H9 (cell line): ENCODE measurements at regions not wholly inside any gene's neighbourhood (a gene's known extent, or its start where the extent isn't known, plus 50 kb on each side); places are given as distances from the start of the nearest gene placed in this dataset.

Experiments
- DNase-seq: peaks from one replicate; pipeline ENCODE4 v3.0.0-alpha.2; 2017
- H2AFZ ChIP-seq: one replicate; pipeline ENCODE4 v1.6.1; 2013; ENCODE audit warnings: mild to moderate bottlenecking, low read length, control low read depth, moderate library complexity
- H2AK5ac ChIP-seq: 2 replicates; pipeline ENCODE4 v1.6.1; 2013; ENCODE audit warnings: low read length, control low read depth, mixed read lengths; ENCODE audit not compliant: insufficient read length
- H2BK120ac ChIP-seq: one replicate; pipeline ENCODE4 v1.6.1; 2013; ENCODE audit warnings: low read depth, mild to moderate bottlenecking, low read length, control low read depth, inconsistent platforms; ENCODE audit not compliant: poor library complexity, severe bottlenecking
- H2BK12ac ChIP-seq: 2 replicates; pipeline ENCODE4 v1.6.1; 2013; ENCODE audit warnings: low read length, control low read depth, mixed read lengths, low read depth; ENCODE audit not compliant: insufficient read length
- H2BK15ac ChIP-seq: 2 replicates; pipeline ENCODE4 v1.6.1; 2013; ENCODE audit warnings: low read depth, low read length, control low read depth
- H2BK20ac ChIP-seq: one replicate; pipeline ENCODE4 v1.6.1; 2013; ENCODE audit warnings: low read depth, mild to moderate bottlenecking, low read length, control low read depth, inconsistent platforms; ENCODE audit not compliant: poor library complexity, severe bottlenecking
- H2BK5ac ChIP-seq: 2 replicates; pipeline ENCODE4 v1.6.1; 2013; ENCODE audit warnings: low read length, control low read depth, mixed read lengths; ENCODE audit not compliant: insufficient read length
- H3K14ac ChIP-seq: 2 replicates; pipeline ENCODE4 v1.6.1; 2013; ENCODE audit warnings: low read length, control low read depth; ENCODE audit not compliant: insufficient read depth
- H3K18ac ChIP-seq: 2 replicates; pipeline ENCODE4 v1.6.1; 2013; ENCODE audit warnings: low read depth, mild to moderate bottlenecking, mixed read lengths, low read length, control low read depth; ENCODE audit not compliant: insufficient read length
- H3K23ac ChIP-seq: 2 replicates; pipeline ENCODE4 v1.6.1; 2013; ENCODE audit warnings: low read length, control low read depth, mixed read lengths, low read depth; ENCODE audit not compliant: insufficient read length
- H3K23me2 ChIP-seq: 2 replicates; pipeline ENCODE4 v1.6.1; 2013; ENCODE audit warnings: low read depth, mild to moderate bottlenecking, mixed read lengths, low read length, control low read depth; ENCODE audit not compliant: insufficient read length, poor library complexity, severe bottlenecking
- H3K27ac ChIP-seq: 2 replicates; pipeline ENCODE4 v1.5.1; 2013; ENCODE audit warnings: low read length, control low read depth, mixed read lengths, low read depth; ENCODE audit not compliant: insufficient read length
- H3K27me3 ChIP-seq: 2 replicates; pipeline ENCODE4 v1.6.1; 2013; ENCODE audit warnings: low read length, control low read depth, inconsistent platforms; ENCODE audit not compliant: insufficient read depth
- H3K4ac ChIP-seq: 2 replicates; pipeline ENCODE4 v1.6.1; 2013; ENCODE audit warnings: low read depth, mild to moderate bottlenecking, control low read depth, inconsistent platforms, low read length, moderate library complexity
- H3K4me1 ChIP-seq: 2 replicates; pipeline ENCODE4 v1.6.1; 2013; ENCODE audit warnings: low read length, control low read depth, inconsistent platforms; ENCODE audit not compliant: insufficient read depth
- H3K4me2 ChIP-seq: 2 replicates; pipeline ENCODE4 v1.6.1; 2013; ENCODE audit warnings: low read length, control low read depth, mixed read lengths; ENCODE audit not compliant: insufficient read length, insufficient read depth
- H3K56ac ChIP-seq: 2 replicates; pipeline ENCODE4 v1.6.1; 2013; ENCODE audit warnings: low read depth, mild to moderate bottlenecking, mixed read lengths, low read length, control low read depth; ENCODE audit not compliant: insufficient read length
- H3K79me1 ChIP-seq: 2 replicates; pipeline ENCODE4 v1.6.1; 2013; ENCODE audit warnings: low read depth, mild to moderate bottlenecking, moderate library complexity, low read length, control low read depth, inconsistent platforms; ENCODE audit not compliant: insufficient read depth, poor library complexity, severe bottlenecking
- H3K79me2 ChIP-seq: 2 replicates; pipeline ENCODE4 v1.6.1; 2013; ENCODE audit warnings: low read length, control low read depth, inconsistent platforms; ENCODE audit not compliant: insufficient read depth
- H3K9ac ChIP-seq: 2 replicates; pipeline ENCODE4 v1.6.1; 2013; ENCODE audit warnings: low read length, control low read depth, mixed read lengths; ENCODE audit not compliant: insufficient read length; ENCODE audit errors: extremely low read depth
- H3K9me3 ChIP-seq: one replicate; pipeline ENCODE4 v1.6.1; 2013; ENCODE audit warnings: low read depth, low read length, inconsistent platforms; ENCODE audit not compliant: control insufficient read depth
- H3T11ph ChIP-seq: one replicate; pipeline ENCODE4 v1.6.1; 2013; ENCODE audit warnings: mild to moderate bottlenecking, low read length, control low read depth, inconsistent platforms
- H4K20me1 ChIP-seq: one replicate; pipeline ENCODE4 v1.6.1; 2013; ENCODE audit not compliant: control insufficient read depth, insufficient read length, insufficient read depth
- H4K5ac ChIP-seq: 2 replicates; pipeline ENCODE4 v1.6.1; 2013; ENCODE audit warnings: low read depth, mild to moderate bottlenecking, mixed read lengths, low read length, control low read depth; ENCODE audit not compliant: insufficient read length
- H4K8ac ChIP-seq: replicated peaks from 2 replicates; pipeline ENCODE4 v1.6.1; 2013; ENCODE audit warnings: low read length, control low read depth, mixed read lengths, low read depth; ENCODE audit not compliant: insufficient read length
- H4K91ac ChIP-seq: 2 replicates; pipeline ENCODE4 v1.6.1; 2013; ENCODE audit warnings: low read depth, mild to moderate bottlenecking, moderate library complexity, mixed read lengths, low read length, control low read depth; ENCODE audit not compliant: insufficient read length
- H3K27ac Mint-ChIP-seq, 3 experiments: 2 replicates in 2 of 3; 3 replicates in 1 of 3; pipeline ENCODE4 v1.8.0; 2020 to 2021; ENCODE audit warnings: mixed read lengths in 3 of 3, mild to moderate bottlenecking in 1 of 3, moderate library complexity in 1 of 3
- H3K27me3 Mint-ChIP-seq: 2 replicates; pipeline ENCODE4 v1.8.0; 2021; ENCODE audit warnings: low read depth, mild to moderate bottlenecking, moderate library complexity, mixed read lengths
- H3K36me3 Mint-ChIP-seq, 3 experiments: 2 replicates in 2 of 3; 3 replicates in 1 of 3; pipeline ENCODE4 v1.8.0; 2020 to 2021; ENCODE audit warnings: low read depth in 3 of 3, mixed read lengths in 3 of 3; ENCODE audit not compliant: insufficient read depth in 1 of 3
- H3K4me1 Mint-ChIP-seq, 2 experiments: 2 replicates each; pipeline ENCODE4 v1.8.0; 2020; ENCODE audit warnings: mixed read lengths in 2 of 2
- H3K4me3 Mint-ChIP-seq, 2 experiments: 2 replicates in 1 of 2; 3 replicates in 1 of 2; pipeline ENCODE4 v1.8.0; 2020 to 2021; ENCODE audit warnings: mild to moderate bottlenecking in 2 of 2, mixed read lengths in 2 of 2, moderate library complexity in 1 of 2
- H3K9me3 Mint-ChIP-seq, 2 experiments: 2 replicates in 1 of 2; 3 replicates in 1 of 2; pipeline ENCODE4 v1.8.0; 2020; ENCODE audit warnings: mild to moderate bottlenecking in 2 of 2, mixed read lengths in 2 of 2, moderate library complexity in 1 of 2
- CTCF ChIP-seq: fragments of 200-600 bp; sonication (generic); conservative IDR thresholded peaks from 3 replicates; pipeline ENCODE4 v1.8.0; 2021; ENCODE audit warnings: antibody characterized with exemption, mild to moderate bottlenecking
- WGBS: extraction: QIAGEN DNeasy Blood & Tissue Kit; methylation state at CpG from one replicate; pipeline ENCODE4 v1.1.7; 2013; ENCODE audit warnings: missing lambda C conversion rate, low lambda C conversion rate, mixed read lengths; ENCODE audit not compliant: insufficient read length; ENCODE audit errors: extremely low coverage; 5-methylcytosine and 5-hydroxymethylcytosine counted together

- H3K4ac ChIP-seq, result no peak overlapping the region
Observed at GRCh38 chr18:44630118-44630517, 50.6 kb upstream of the SETBP1 start.

More at GRCh38 chr18:44630118-44630517, 50.6 kb upstream of the SETBP1 start:
- Mint-ChIP-seq H3K4me1 (peaks cover 11% of the 10 kb centered on the region in 2 experiments), H3K9me3 (no peaks in the 10 kb centered on the region), H3K27ac (no peak overlapping the region), H3K27me3 (no peaks in the 10 kb centered on the region), H3K4me3 (no peak overlapping the region), H3K36me3 (no peaks in the 10 kb centered on the region)
- Histone ChIP-seq H3K4me2 (no peak overlapping the region), H3K23me2 (no peaks in the 10 kb centered on the region), H4K91ac (no peak overlapping the region), H3K79me2 (no peaks in the 10 kb centered on the region), H3K4me1 (peaks cover 2% of the 10 kb centered on the region; the same call in 1 of the 2 replicates), H2BK5ac (no peak overlapping the region), H3K9me3 (no peaks in the 10 kb centered on the region), H4K5ac (no peak overlapping the region), H3K79me1 (no peaks in the 10 kb centered on the region), H2AK5ac (no peak overlapping the region), H3T11ph (no peak overlapping the region), H3K18ac (no peak overlapping the region), H3K27me3 (no peaks in the 10 kb centered on the region), H3K14ac (no peak overlapping the region), H2BK20ac (no peak overlapping the region), H2AFZ (no peak overlapping the region), H3K27ac (no peak overlapping the region), H2BK12ac (no peak overlapping the region), H4K20me1 (no peaks in the 10 kb centered on the region), H3K23ac (no peak overlapping the region), H3K56ac (no peak overlapping the region), H4K8ac (no peak overlapping the region), H2BK15ac (no peak overlapping the region), H2BK120ac (no peak overlapping the region), H3K9ac (no peak overlapping the region)
- no peak for TF ChIP-seq CTCF
- DNase-seq, result no peak
- WGBS, result no CpG with 5 or more reads among the region's 2 CpGs
